IMR-90 (cell line): ENCODE measurements at regions not wholly inside any gene's neighbourhood (a gene's known extent, or its start where the extent isn't known, plus 50 kb on each side); places are given as distances from the start of the nearest gene placed in this dataset.

ENCODE experiments used
- ATAC-seq: fragments of 200-7000 bp; cut with Tn5 transposase; 2 replicates; pipeline ENCODE4 v1.9.1; 2020; ENCODE audit warnings: low read depth, mild to moderate bottlenecking, moderate library complexity
- BruUV-seq: library from RNA; stranded (reverse); fragments of 400-500 nt; replicated peaks from 2 replicates; lab custom pipeline; 2021; lab: Mats Ljungman, UMichigan
- CTCF ChIA-PET: fragments of 300-600 bp; formaldehyde crosslinking; extraction: SDS; loops from one replicate; lab custom pipeline; 2021; ENCODE audit warnings: antibody characterized with exemption; lab: Yijun Ruan, JAX
- POLR2A ChIA-PET: fragments of 300-600 bp; sonication (Branson Sonifier 250); formaldehyde crosslinking; loops from one replicate; lab custom pipeline; 2022; ENCODE audit warnings: antibody characterized with exemption; ENCODE audit not compliant: unreplicated experiment; lab: Charles Lee
- DNase-seq: peaks from one replicate; pipeline ENCODE4 v3.0.0; 2013
- H2AFZ ChIP-seq: replicated peaks from 2 replicates; pipeline ENCODE3; 2013; ENCODE audit warnings: low read length, mild to moderate bottlenecking; ENCODE audit not compliant: poor library complexity
- H2AK5ac ChIP-seq: 2 replicates; pipeline ENCODE4 v1.6.1; 2013; ENCODE audit warnings: low read depth, low read length, inconsistent platforms
- H2AK9ac ChIP-seq: replicated peaks from 2 replicates; pipeline ENCODE3; 2013; ENCODE audit warnings: mild to moderate bottlenecking, low read depth, low read length, moderate library complexity; ENCODE audit not compliant: poor library complexity
- H2BK120ac ChIP-seq: 2 replicates; pipeline ENCODE4 v1.6.1; 2013; ENCODE audit warnings: low read depth, low read length, inconsistent platforms
- H2BK15ac ChIP-seq: 3 replicates; pipeline ENCODE4 v1.6.1; 2013; ENCODE audit warnings: low read depth, low read length, inconsistent platforms
- H2BK20ac ChIP-seq: 2 replicates; pipeline ENCODE4 v1.6.1; 2013; ENCODE audit warnings: low read depth, mild to moderate bottlenecking, inconsistent platforms, low read length, moderate library complexity
- H2BK5ac ChIP-seq: 2 replicates; pipeline ENCODE4 v1.6.1; 2013; ENCODE audit warnings: mild to moderate bottlenecking, low read depth, low read length, inconsistent platforms; ENCODE audit not compliant: poor library complexity, severe bottlenecking
- H3K14ac ChIP-seq: replicated peaks from 2 replicates; pipeline ENCODE4 v1.6.1; 2013; ENCODE audit warnings: low read depth, low read length, inconsistent platforms
- H3K18ac ChIP-seq: 2 replicates; pipeline ENCODE4 v1.6.1; 2013; ENCODE audit warnings: low read depth, low read length, control low read depth
- H3K23ac ChIP-seq: 2 replicates; pipeline ENCODE4 v1.6.1; 2013; ENCODE audit warnings: low read depth, low read length, inconsistent platforms
- H3K27ac ChIP-seq: 2 replicates; pipeline ENCODE4 v1.5.1; 2013; ENCODE audit warnings: mild to moderate bottlenecking, control low read depth, low read length; ENCODE audit not compliant: insufficient read depth
- H3K27me3 ChIP-seq: 2 replicates; pipeline ENCODE4 v1.6.1; 2013; ENCODE audit warnings: low read length; ENCODE audit not compliant: control insufficient read depth, insufficient read depth
- H3K36me3 ChIP-seq: 2 replicates; pipeline ENCODE4 v1.6.1; 2013; ENCODE audit warnings: low read length, mixed read lengths; ENCODE audit not compliant: control insufficient read depth, insufficient read depth
- H3K4ac ChIP-seq: 2 replicates; pipeline ENCODE4 v1.6.1; 2013; ENCODE audit warnings: low read depth, low read length, inconsistent platforms
- H3K4me1 ChIP-seq: 2 replicates; pipeline ENCODE4 v1.6.1; 2013; ENCODE audit warnings: low read length, mixed read lengths; ENCODE audit not compliant: control insufficient read depth, insufficient read depth
- H3K4me2 ChIP-seq: 2 replicates; pipeline ENCODE4 v1.6.1; 2013; ENCODE audit warnings: low read depth, mild to moderate bottlenecking, control low read depth, low read length, moderate library complexity
- H3K4me3 ChIP-seq: 2 replicates; pipeline ENCODE4 v1.5.1; 2013; ENCODE audit warnings: low read depth, mild to moderate bottlenecking, control low read depth, low read length, moderate library complexity; ENCODE audit not compliant: insufficient read depth
- H3K56ac ChIP-seq: 2 replicates; pipeline ENCODE4 v1.6.1; 2013; ENCODE audit warnings: low read length, inconsistent platforms; ENCODE audit not compliant: insufficient read depth; ENCODE audit errors: extremely low read depth
- H3K79me1 ChIP-seq, 2 experiments: 2 replicates each; pipeline ENCODE4 v1.6.1; 2013; ENCODE audit warnings: low read length in 2 of 2, inconsistent platforms in 1 of 2, low read depth in 1 of 2
- H3K9ac ChIP-seq: 2 replicates; pipeline ENCODE4 v1.6.1; 2013; ENCODE audit warnings: low read depth, low read length, control low read depth
- H3K9me1 ChIP-seq: 2 replicates; pipeline ENCODE4 v1.6.1; 2013; ENCODE audit warnings: low read length, inconsistent platforms; ENCODE audit not compliant: insufficient read depth
- H3K9me3 ChIP-seq: 2 replicates; pipeline ENCODE4 v1.6.1; 2013; ENCODE audit warnings: low read length; ENCODE audit not compliant: control insufficient read depth, insufficient read depth
- H4K20me1 ChIP-seq: 2 replicates; pipeline ENCODE4 v1.6.1; 2013; ENCODE audit warnings: low read length, inconsistent platforms; ENCODE audit not compliant: insufficient read depth
- H4K5ac ChIP-seq: 2 replicates; pipeline ENCODE4 v1.6.1; 2013; ENCODE audit warnings: mild to moderate bottlenecking, low read depth, low read length, control low read depth
- H4K8ac ChIP-seq, 2 experiments: 2 replicates each; pipeline ENCODE4 v1.6.1; 2013; ENCODE audit warnings: low read depth in 2 of 2, low read length in 2 of 2, control low read depth in 1 of 2, inconsistent platforms in 1 of 2
- H4K91ac ChIP-seq: 2 replicates; pipeline ENCODE4 v1.6.1; 2013; ENCODE audit warnings: low read depth, low read length, inconsistent platforms; ENCODE audit not compliant: insufficient read depth
- BHLHE40 ChIP-seq: fragments of 150-350 bp; IDR thresholded peaks from 2 replicates; pipeline ENCODE4 v1.6.1; 2016; ENCODE audit warnings: mild to moderate bottlenecking, low read depth, low read length
- CEBPB ChIP-seq: IDR thresholded peaks from 2 replicates; pipeline ENCODE4 v1.6.1; 2012; ENCODE audit warnings: low read depth, low read length, improper control_type of control experiment
- FOS ChIP-seq: fragments of 150-350 bp; IDR thresholded peaks from 2 replicates; pipeline ENCODE4 v1.6.1; 2016; ENCODE audit warnings: low read depth, low read length
- MAFK ChIP-seq: IDR thresholded peaks from 2 replicates; pipeline ENCODE4 v1.6.1; 2012; ENCODE audit warnings: low read depth, low read length, improper control_type of control experiment
- MAZ ChIP-seq: IDR thresholded peaks from 2 replicates; pipeline ENCODE4 v1.6.1; 2012; ENCODE audit warnings: low read depth, mild to moderate bottlenecking, low read length, improper control_type of control experiment, moderate library complexity, borderline replicate concordance
- MXI1 ChIP-seq: IDR thresholded peaks from 2 replicates; pipeline ENCODE4 v1.6.1; 2012; ENCODE audit warnings: low read depth, mild to moderate bottlenecking, low read length, moderate library complexity, borderline replicate concordance
- NFE2L2 ChIP-seq: fragments of 150-350 bp; IDR thresholded peaks from 2 replicates; pipeline ENCODE4 v1.6.1; 2016; ENCODE audit warnings: low read depth, mild to moderate bottlenecking, low read length
- RCOR1 ChIP-seq: IDR thresholded peaks from 2 replicates; pipeline ENCODE4 v1.6.1; 2012; ENCODE audit warnings: mild to moderate bottlenecking, low read length, improper control_type of control experiment; ENCODE audit not compliant: insufficient replicate concordance
- RFX5 ChIP-seq: IDR thresholded peaks from 2 replicates; pipeline ENCODE4 v1.8.0; 2012; ENCODE audit warnings: low read depth, mild to moderate bottlenecking, low read length, moderate library complexity
- SMC3 ChIP-seq: fragments of 150-350 bp; IDR thresholded peaks from 2 replicates; pipeline ENCODE4 v1.6.1; 2016; ENCODE audit warnings: low read depth, mild to moderate bottlenecking, antibody characterized with exemption, low read length, moderate library complexity
- WGBS, 2 experiments: methylation state at CpG; one replicate each; pipeline versions ENCODE4 v1.1.5 to v1.1.7; 2013; ENCODE audit warnings: missing lambda C conversion rate in 2 of 2; ENCODE audit not compliant: insufficient read length in 1 of 2; ENCODE audit errors: extremely low coverage in 2 of 2; 5-methylcytosine and 5-hydroxymethylcytosine counted together
- dilution Hi-C: fragments of 300-500 bp; cut with HindIII; formaldehyde crosslinking; loops from one replicate; pipeline ENCODE4 v1.14.3; 2018; ENCODE audit warnings: low sequenced_read_pairs; ENCODE audit not compliant: unreplicated experiment
- in situ Hi-C: fragments of 300-500 bp; cut with MboI; formaldehyde crosslinking; loops from 3 replicates; pipeline ENCODE4 v1.14.3; 2019; ENCODE audit warnings: low sequenced_read_pairs, inconsistent platforms, mixed read lengths
- intact Hi-C: fragments of 100-400 bp; cut with micrococcal nuclease; formaldehyde crosslinking; loops from 2 replicates; pipeline ENCODE4 v1.10.0; 2022
- TF ChIP-seq, protein P1 (sequence below): fragments of 150-350 bp; IDR thresholded peaks from 2 replicates; pipeline ENCODE4 v1.6.1; 2016; ENCODE audit warnings: low read depth, mild to moderate bottlenecking, low read length, moderate library complexity, borderline replicate concordance
- TF ChIP-seq, protein P2 (sequence below): fragments of 150-350 bp; IDR thresholded peaks from 2 replicates; pipeline ENCODE4 v1.6.1; 2017; ENCODE audit warnings: mild to moderate bottlenecking, antibody characterized with exemption, low read length, low read depth

DNA sequence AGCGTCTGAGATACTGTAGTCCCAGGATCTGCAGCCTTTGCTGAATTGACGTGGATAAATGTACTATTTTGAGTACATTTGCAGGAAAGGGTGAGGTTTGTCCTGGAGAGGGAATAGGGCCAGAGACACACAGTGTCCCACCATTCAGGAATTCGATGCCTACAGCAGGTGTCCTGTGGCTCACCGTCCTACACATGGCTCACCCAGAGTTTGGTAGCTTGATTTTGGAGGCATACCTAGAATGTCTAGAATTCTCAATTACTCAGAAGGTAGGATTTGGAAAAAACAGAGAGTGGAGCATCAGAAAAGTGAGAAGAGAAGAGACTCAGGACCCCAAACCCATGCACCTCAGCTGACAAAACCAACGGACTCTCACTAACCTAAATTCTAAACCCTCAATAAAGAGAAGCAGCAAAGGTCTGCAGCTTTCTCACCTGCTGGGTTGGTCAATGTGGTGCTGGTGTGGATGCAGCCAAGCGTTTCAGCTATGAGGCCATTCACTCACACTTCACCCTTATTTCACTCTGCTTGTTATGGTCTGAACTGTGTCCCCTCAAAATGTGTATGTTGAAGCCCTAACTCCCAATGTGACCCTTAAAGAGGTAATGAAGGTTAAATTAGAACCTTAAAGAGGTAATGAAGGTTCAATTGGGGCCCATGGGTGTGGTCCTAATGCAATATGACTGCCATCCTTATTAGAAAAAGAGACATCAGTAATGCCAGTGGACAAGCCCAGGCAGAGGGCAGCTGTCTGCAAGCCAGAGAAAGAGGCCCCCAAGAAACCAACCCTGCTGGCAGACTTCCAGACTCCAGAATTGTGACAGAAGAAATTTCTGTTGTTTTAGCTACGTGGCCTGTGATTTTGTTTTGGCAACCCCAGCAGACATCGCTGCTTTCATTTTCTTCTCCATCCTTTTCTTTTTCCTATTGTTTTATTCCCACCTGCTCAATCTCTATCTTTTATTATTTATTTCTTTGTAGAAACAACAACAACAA, 187.8 kb downstream of the SNX19 start:
- H2BK20ac ChIP-seq, result 0 out of 2 replicates have a peak overlapping the region, but pooled peaks have one; percentile 29
- peaks cover 19% of the 10 kb centered on the region for H3K4me1 ChIP-seq
- no peak overlapping the region for H3K9ac ChIP-seq
- H2BK15ac ChIP-seq, result no peak overlapping the region; the same call in 2 of the 3 replicates
- H2BK5ac ChIP-seq, result no peak overlapping the region
- no peak overlapping the region for H3K27ac ChIP-seq
- H3K56ac ChIP-seq, result no peak overlapping the region
- no peak overlapping the region for H3K23ac ChIP-seq
- no peak for DNase-seq
- no peak overlapping the region for H2AFZ ChIP-seq
- no peak overlapping the region; the same call in 1 of the 2 replicates for H4K5ac ChIP-seq
- intact Hi-C loops, result no loop called here
- H3K4me3 ChIP-seq, result no peak overlapping the region
- H3K9me3 ChIP-seq, result peaks cover 6% of the 10 kb centered on the region
- no peak overlapping the region for H3K4me2 ChIP-seq
- in situ Hi-C loops, result no loop called here
- no peak overlapping the region for H4K8ac ChIP-seq
- H3K27me3 ChIP-seq, result no peaks in the 10 kb centered on the region
- 80% methylated on average over 1 of the region's 8 CpGs; no CpG with 5 or more reads in 1 of the 2 experiments for WGBS, 2 experiments
- peak overlapping the region; percentile 23; the same call in 1 of the 2 replicates for H2BK120ac ChIP-seq
- H2AK9ac ChIP-seq, result no peak overlapping the region
- no peak overlapping the region; the same call in 1 of the 2 replicates for H3K4ac ChIP-seq
- H4K91ac ChIP-seq, result no peak overlapping the region; the same call in 1 of the 2 replicates
- no peaks in the 10 kb centered on the region for H4K20me1 ChIP-seq
- no peak for ATAC-seq
- dilution Hi-C loops, result no loop called here
- H3K79me1 ChIP-seq, result no peaks in the 10 kb centered on the region
- peaks cover 6% of the 10 kb centered on the region; the same call in 1 of the 2 replicates for H3K9me1 ChIP-seq
- no peaks in the 10 kb centered on the region for H3K36me3 ChIP-seq
- H3K14ac ChIP-seq, result no peak overlapping the region
- H2AK5ac ChIP-seq, result peak overlapping the region; percentile 43; the same call in 1 of the 2 replicates
- no TSS peak for BruUV-seq
- H3K18ac ChIP-seq, result peak overlapping the region; percentile 26; the same call in 1 of the 2 replicates
- ChIA-PET POLR2A (no interaction called here), CTCF (interaction anchor here (0.7 kb wide), 1 partner anchor 10 kb away, joined by 3 read pairs; no protein-coding TSS in a partner anchor)
- no peak for TF ChIP-seq RFX5
- TF ChIP-seq MXI1, result no peak
- TF ChIP-seq FOS, result no peak
- no peak for TF ChIP-seq SMC3
- no peak for TF ChIP-seq BHLHE40
- no peak for TF ChIP-seq MAFK
- TF ChIP-seq, protein P1, sequence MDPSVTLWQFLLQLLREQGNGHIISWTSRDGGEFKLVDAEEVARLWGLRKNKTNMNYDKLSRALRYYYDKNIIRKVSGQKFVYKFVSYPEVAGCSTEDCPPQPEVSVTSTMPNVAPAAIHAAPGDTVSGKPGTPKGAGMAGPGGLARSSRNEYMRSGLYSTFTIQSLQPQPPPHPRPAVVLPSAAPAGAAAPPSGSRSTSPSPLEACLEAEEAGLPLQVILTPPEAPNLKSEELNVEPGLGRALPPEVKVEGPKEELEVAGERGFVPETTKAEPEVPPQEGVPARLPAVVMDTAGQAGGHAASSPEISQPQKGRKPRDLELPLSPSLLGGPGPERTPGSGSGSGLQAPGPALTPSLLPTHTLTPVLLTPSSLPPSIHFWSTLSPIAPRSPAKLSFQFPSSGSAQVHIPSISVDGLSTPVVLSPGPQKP, result no peak
- TF ChIP-seq NFE2L2, result no peak
- no peak for TF ChIP-seq CEBPB
- TF ChIP-seq, protein P2, sequence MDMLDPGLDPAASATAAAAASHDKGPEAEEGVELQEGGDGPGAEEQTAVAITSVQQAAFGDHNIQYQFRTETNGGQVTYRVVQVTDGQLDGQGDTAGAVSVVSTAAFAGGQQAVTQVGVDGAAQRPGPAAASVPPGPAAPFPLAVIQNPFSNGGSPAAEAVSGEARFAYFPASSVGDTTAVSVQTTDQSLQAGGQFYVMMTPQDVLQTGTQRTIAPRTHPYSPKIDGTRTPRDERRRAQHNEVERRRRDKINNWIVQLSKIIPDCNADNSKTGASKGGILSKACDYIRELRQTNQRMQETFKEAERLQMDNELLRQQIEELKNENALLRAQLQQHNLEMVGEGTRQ, result no peak
- TF ChIP-seq RCOR1, result no peak
- TF ChIP-seq MAZ, result no peak
